Skeletal muscle tissue (tissue), 3 donors: ENCODE measurements at regions not wholly inside any gene's neighbourhood (a gene's known extent, or its start where the extent isn't known, plus 50 kb on each side); places are given as distances from the start of the nearest gene placed in this dataset.
"Not testable (repeated sequence)": the region's sequence is repeated elsewhere in the genome, so short reads cannot be mapped to it uniquely, and the experiment has no call there.

Experiments used
- H3K27ac ChIP-seq: one replicate; pipeline ENCODE4 v1.7.0; 2013; ENCODE audit warnings: mild to moderate bottlenecking, low read depth, low read length, inconsistent platforms
- H3K27me3 ChIP-seq, 3 donors: one replicate each; pipeline ENCODE4 v1.7.0; 2013; ENCODE audit warnings: low read length in 3 of 3; ENCODE audit not compliant: control insufficient read depth in 3 of 3, insufficient read depth in 3 of 3
- H3K36me3 ChIP-seq, 3 donors: one replicate each; pipeline ENCODE4 v1.7.0; 2013; ENCODE audit warnings: low read length in 3 of 3; ENCODE audit not compliant: control insufficient read depth in 3 of 3, insufficient read depth in 3 of 3
- H3K4me1 ChIP-seq, 3 donors: one replicate each; pipeline ENCODE4 v1.7.0; 2013; ENCODE audit warnings: low read length in 3 of 3, mild to moderate bottlenecking in 3 of 3; ENCODE audit not compliant: control insufficient read depth in 3 of 3, insufficient read depth in 3 of 3
- H3K4me3 ChIP-seq, 3 donors: one replicate each; pipeline ENCODE4 v1.7.0; 2013; ENCODE audit warnings: low read length in 3 of 3
- H3K9ac ChIP-seq, 3 donors: one replicate each; pipeline ENCODE4 v1.7.0; 2013; ENCODE audit warnings: low read length in 3 of 3, mild to moderate bottlenecking in 3 of 3, moderate library complexity in 2 of 3, low read depth in 1 of 3
- H3K9me3 ChIP-seq, 3 donors: one replicate each; pipeline ENCODE4 v1.7.0; 2013; ENCODE audit warnings: low read length in 3 of 3; ENCODE audit not compliant: control insufficient read depth in 3 of 3
- donor health status: Osteomylitis.

- Histone ChIP-seq H3K9ac (no peak overlapping the region), H3K4me1 (no peaks in the 10 kb centered on the region), H3K9me3 (no peaks in the 10 kb centered on the region), H3K36me3 (no peaks in the 10 kb centered on the region), H3K27me3 (no peaks in the 10 kb centered on the region), H3K4me3 (no peak overlapping the region), H3K27ac (no peak overlapping the region)
Observed at GRCh38 chr1:101550581-101550980, 313.8 kb downstream of the S1PR1 start.

GRCh38 chr1:101566883-101567538 is 330.2 kb downstream of the S1PR1 start:
- Histone ChIP-seq H3K4me3 (no peak overlapping the region), H3K9me3 (peaks cover 0 to 3% (median 0%) of the 10 kb centered on the region in 3 donors), H3K27ac (no peak overlapping the region), H3K27me3 (no peaks in the 10 kb centered on the region), H3K36me3 (no peaks in the 10 kb centered on the region), H3K9ac (no peak overlapping the region), H3K4me1 (no peaks in the 10 kb centered on the region)

GRCh38 chr1:101567582-101568189 is 330.9 kb downstream of the S1PR1 start:
- Histone ChIP-seq H3K4me1 (no peaks in the 10 kb centered on the region), H3K27ac (no peak overlapping the region), H3K4me3 (no peak overlapping the region), H3K36me3 (no peaks in the 10 kb centered on the region), H3K27me3 (no peaks in the 10 kb centered on the region), H3K9ac (no peak overlapping the region), H3K9me3 (peaks cover 0 to 3% (median 0%) of the 10 kb centered on the region in 3 donors)

GRCh38 chr1:101587741-101588140 is 350.9 kb downstream of the S1PR1 start:
- H3K4me1 ChIP-seq, result no peaks in the 10 kb centered on the region
- no peaks in the 10 kb centered on the region for H3K27me3 ChIP-seq
- no peak overlapping the region for H3K9ac ChIP-seq
- H3K4me3 ChIP-seq, result no peak overlapping the region
- no peaks in the 10 kb centered on the region for H3K9me3 ChIP-seq
- no peaks in the 10 kb centered on the region for H3K36me3 ChIP-seq
- no peak overlapping the region for H3K27ac ChIP-seq

GRCh38 chr1:101588677-101589076 is 351.9 kb downstream of the S1PR1 start:
- H3K27ac ChIP-seq, result no peak overlapping the region
- no peak overlapping the region for H3K9ac ChIP-seq
- no peaks in the 10 kb centered on the region for H3K27me3 ChIP-seq
- no peaks in the 10 kb centered on the region for H3K4me1 ChIP-seq
- H3K9me3 ChIP-seq, result no peaks in the 10 kb centered on the region
- no peak overlapping the region for H3K4me3 ChIP-seq
- H3K36me3 ChIP-seq, result no peaks in the 10 kb centered on the region

- no peaks in the 10 kb centered on the region for H3K9me3 ChIP-seq
- H3K4me1 ChIP-seq, result no peaks in the 10 kb centered on the region
- no peak overlapping the region for H3K27ac ChIP-seq
- no peaks in the 10 kb centered on the region for H3K36me3 ChIP-seq
- H3K4me3 ChIP-seq, result no peak overlapping the region
- H3K27me3 ChIP-seq, result no peaks in the 10 kb centered on the region
- no peak overlapping the region for H3K9ac ChIP-seq
Observed at GRCh38 chr1:101592845-101593244, 356.0 kb downstream of the S1PR1 start.

DNA sequence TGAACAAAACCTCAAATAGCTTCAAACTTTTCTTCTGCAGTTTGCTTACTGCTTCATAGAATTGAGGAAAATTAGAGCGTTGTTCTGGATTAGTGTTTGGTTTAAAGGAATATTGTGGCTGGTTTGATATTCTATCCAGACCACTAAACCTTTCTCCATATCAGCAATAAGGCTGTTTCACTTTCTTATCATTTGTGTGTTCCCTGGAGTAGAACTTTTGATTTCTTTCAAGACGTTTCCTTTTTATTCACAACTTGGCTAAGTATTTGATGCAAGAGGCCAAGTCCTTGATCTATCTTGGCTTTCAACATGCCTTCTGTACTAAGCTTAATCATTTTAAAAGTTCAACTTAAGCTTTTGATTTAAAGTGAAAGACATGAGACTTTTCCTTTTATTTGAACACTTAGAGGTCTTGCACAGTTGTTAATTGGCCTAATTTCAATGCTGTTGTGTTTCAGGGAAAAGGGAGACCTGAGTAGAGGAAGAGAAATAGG is 359.1 kb downstream of the S1PR1 start:
- no peaks in the 10 kb centered on the region for H3K36me3 ChIP-seq
- no peaks in the 10 kb centered on the region for H3K4me1 ChIP-seq
- H3K9ac ChIP-seq, result no peak overlapping the region
- H3K27ac ChIP-seq, result no peak overlapping the region
- no peaks in the 10 kb centered on the region for H3K27me3 ChIP-seq
- H3K9me3 ChIP-seq, result no peaks in the 10 kb centered on the region
- H3K4me3 ChIP-seq, result no peak overlapping the region

DNA sequence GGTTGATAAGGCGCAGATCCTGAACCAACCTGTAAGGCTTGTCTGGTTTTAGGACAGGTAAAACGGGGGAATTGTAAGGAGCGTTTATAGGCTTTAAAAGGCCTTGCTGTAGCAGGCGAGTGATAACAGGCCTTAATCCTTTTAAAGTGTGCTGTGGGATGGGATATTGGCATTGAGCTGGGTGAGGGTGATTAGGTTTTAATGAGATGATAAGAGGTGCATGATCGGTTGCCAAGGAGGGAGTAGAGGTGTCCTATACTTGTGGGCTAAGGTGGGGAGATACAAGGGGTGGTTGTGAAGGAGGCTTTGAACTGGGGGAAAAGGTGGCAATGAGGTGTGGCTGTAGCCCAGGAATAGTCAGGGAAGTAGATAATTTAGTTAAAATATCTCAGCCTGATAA is 363.8 kb downstream of the S1PR1 start:
- not testable (repeated sequence) for H3K9me3 ChIP-seq, H3K4me1 ChIP-seq, H3K27me3 ChIP-seq, H3K36me3 ChIP-seq, H3K9ac ChIP-seq, H3K4me3 ChIP-seq, H3K27ac ChIP-seq

DNA sequence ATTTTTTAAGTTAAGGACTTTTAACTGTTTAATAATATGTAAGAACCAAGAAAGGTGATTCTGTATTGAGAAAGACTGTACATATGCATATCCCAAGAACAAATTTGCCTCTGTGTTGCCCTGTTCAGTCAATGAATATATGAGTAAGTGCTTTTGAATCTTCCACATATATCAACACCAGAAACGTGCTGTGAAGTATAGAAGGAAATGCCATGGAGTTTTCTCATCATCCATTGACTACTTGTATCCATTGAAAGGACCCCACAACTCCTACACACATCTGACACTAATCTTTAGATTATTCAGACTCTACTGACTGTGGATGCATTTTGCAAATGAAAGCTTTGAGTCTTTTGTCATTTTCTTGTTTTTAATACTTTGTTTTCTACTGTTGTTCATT is 366.9 kb downstream of the S1PR1 start:
- no peak overlapping the region for H3K9ac ChIP-seq
- H3K9me3 ChIP-seq, result peaks cover 0 to 1% (median 0%) of the 10 kb centered on the region in 3 donors
- H3K27ac ChIP-seq, result no peak overlapping the region
- H3K36me3 ChIP-seq, result no peaks in the 10 kb centered on the region
- no peaks in the 10 kb centered on the region for H3K4me1 ChIP-seq
- no peak overlapping the region for H3K4me3 ChIP-seq
- H3K27me3 ChIP-seq, result no peaks in the 10 kb centered on the region

- H3K4me1 ChIP-seq, result no peaks in the 10 kb centered on the region
- H3K36me3 ChIP-seq, result no peaks in the 10 kb centered on the region
- H3K27me3 ChIP-seq, result no peaks in the 10 kb centered on the region
- H3K27ac ChIP-seq, result no peak overlapping the region
- H3K9ac ChIP-seq, result no peak overlapping the region
- no peak overlapping the region for H3K4me3 ChIP-seq
- peaks cover 0 to 6% (median 5%) of the 10 kb centered on the region in 3 donors for H3K9me3 ChIP-seq
Observed at GRCh38 chr1:101605878-101606277, 369.1 kb downstream of the S1PR1 start.
